ENCODE measurements at regions not wholly inside any gene's neighbourhood (a gene's known extent, or its start where the extent isn't known, plus 50 kb on each side); places are given as distances from the start of the nearest gene placed in this dataset.
A peak's percentile ranks its signal among the peaks of the same experiment; 100 is the strongest.

DNA sequence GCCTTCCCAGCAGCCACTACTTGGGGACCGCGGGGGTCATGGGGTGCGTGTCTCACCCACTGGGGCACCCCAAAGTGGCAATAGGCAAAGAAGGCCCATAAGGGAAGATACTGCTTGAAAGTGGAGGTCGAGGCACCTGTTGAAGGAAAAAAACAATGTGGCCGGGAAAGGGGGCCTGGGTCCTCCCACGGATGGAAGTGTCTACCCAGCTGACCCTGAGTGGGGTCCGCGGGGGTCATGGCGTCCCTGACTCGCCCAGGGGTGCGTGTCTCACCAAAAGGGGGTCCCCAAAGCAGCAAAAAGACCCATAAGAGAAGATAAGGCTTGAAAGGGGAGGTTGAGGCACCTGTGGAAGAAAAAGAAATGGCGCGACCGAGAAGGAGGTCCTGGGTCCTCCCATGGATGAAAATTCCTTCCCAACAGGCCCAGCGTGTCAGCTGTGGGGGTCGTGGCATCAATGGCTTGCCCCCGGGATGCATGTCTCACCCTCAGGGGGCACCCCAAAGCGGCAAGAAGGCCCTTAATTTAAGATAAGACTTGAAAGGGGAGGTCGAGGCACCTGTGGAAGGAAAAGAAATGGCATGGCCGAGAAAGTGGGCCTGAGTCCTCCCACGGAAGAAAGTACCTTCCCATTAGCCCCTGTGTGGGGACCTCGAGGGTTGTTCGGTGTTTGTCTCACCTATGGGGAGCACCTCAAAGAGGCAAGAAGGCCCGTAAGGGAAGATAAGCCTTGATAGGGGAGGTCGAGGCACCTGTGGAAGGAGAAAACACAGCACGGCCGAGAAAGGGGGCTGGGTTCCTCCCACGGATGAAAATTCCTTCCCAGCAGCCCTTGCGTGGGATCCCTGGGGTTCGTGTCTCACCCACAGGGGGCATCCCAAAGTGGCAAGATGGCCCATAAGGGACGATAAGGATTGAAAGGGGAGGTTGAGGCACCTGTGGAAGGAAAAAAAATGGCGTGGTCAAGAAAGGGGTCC, 266.0 kb downstream of the ALG10 start:
- H3K9me3 ChIP-seq (replicated peaks) = no peaks in the 10 kb centered on the region; the same call in none of the 2 replicates

GRCh38 chr12:34288963-34289345, 266.7 kb downstream of the ALG10 start:
- no peaks in the 10 kb centered on the region; the same call in none of the 2 replicates for H3K9me3 ChIP-seq (replicated peaks)
- no peaks in the 10 kb centered on the region for H3K27me3 ChIP-seq
- no peak for DNase-seq
- no peaks in the 10 kb centered on the region for H3K36me3 ChIP-seq
- no peak overlapping the region for H3K27ac ChIP-seq
- no peaks in the 10 kb centered on the region for H3K4me1 ChIP-seq
- H3K4me3 ChIP-seq = no peak overlapping the region

More for the DNA sequence above, 266.0 kb downstream of the ALG10 start:
- DNase-seq = no peak
- H3K36me3 ChIP-seq = no peaks in the 10 kb centered on the region
- no peaks in the 10 kb centered on the region for H3K27me3 ChIP-seq
- H3K4me3 ChIP-seq = no peak overlapping the region
- H3K4me1 ChIP-seq = no peaks in the 10 kb centered on the region
- no peak overlapping the region for H3K27ac ChIP-seq

DNA sequence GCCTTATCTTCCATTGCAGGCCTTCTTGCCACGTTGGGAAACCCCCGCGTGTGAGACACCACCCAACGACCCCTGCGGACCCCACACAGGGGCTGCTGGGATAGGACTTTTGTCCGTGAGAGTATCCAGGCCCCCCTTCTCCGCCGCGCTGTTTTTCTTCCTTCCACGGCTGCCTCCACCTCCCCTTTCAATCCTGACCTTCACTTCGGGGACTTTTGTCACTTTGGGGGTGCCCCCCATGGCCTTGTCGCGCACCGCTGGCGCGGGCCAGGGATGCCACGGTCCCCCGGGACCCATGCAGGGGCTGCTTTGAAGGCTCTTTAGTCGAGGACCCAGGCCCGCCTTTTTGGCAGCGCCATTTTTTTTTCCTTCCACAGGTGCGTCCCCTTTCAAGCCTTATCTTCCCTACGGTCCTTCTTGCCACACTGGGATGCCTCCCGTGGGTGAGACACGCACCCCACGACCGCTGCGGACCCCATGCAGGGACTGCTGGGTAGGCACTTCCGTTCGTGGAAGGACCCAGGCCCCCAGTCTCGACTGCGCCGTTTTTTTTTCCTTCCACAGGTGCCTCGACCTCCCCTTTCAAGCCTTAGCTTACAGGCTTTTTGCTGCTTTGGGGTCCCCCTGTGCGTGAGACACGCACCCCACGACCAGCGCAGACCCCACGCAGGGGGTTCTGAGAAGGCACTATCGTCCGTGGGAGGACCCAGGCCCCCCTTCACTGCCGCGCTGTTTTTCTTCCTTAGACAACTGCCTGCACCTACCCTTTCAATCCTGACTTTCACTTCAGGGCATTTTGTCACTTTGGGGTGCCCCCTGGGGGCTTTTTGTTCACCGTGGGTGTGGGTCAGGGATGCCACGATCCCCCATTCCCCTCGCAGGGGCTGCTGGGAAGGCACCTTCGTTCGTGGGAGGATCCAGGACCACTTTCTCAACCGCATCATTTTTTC, 267.4 kb downstream of the ALG10 start:
- Histone ChIP-seq H3K27ac (no peak overlapping the region), H3K36me3 (no peaks in the 10 kb centered on the region), H3K9me3 (replicated peaks) (no peaks in the 10 kb centered on the region; the same call in none of the 2 replicates), H3K27me3 (no peaks in the 10 kb centered on the region; the same call in 1 of the 2 replicates), H3K4me1 (no peaks in the 10 kb centered on the region), H3K4me3 (no peak overlapping the region)
- peak in 1 of 2 experiments; percentile 1 for DNase-seq

GRCh38 chr12:34290381-34290995, 268.2 kb downstream of the ALG10 start:
- H3K4me1 ChIP-seq = no peaks in the 10 kb centered on the region
- H3K9me3 ChIP-seq (replicated peaks) = no peaks in the 10 kb centered on the region; the same call in none of the 2 replicates
- no peak overlapping the region for H3K27ac ChIP-seq
- no peak overlapping the region for H3K4me3 ChIP-seq
- peaks cover 4% of the 10 kb centered on the region; the same call in 1 of the 2 replicates for H3K27me3 ChIP-seq
- DNase-seq = peak in 1 of 2 experiments; percentile 0
- no peaks in the 10 kb centered on the region for H3K36me3 ChIP-seq

- H3K27ac ChIP-seq = no peak overlapping the region
- no peaks in the 10 kb centered on the region for H3K9me3 ChIP-seq (replicated peaks)
- peak in 1 of 2 experiments; percentile 0 for DNase-seq
- H3K4me1 ChIP-seq = no peaks in the 10 kb centered on the region
- H3K27me3 ChIP-seq = peaks cover 4% of the 10 kb centered on the region; the same call in 1 of the 2 replicates
- no peak overlapping the region for H3K4me3 ChIP-seq
- H3K36me3 ChIP-seq = no peaks in the 10 kb centered on the region
Measured at GRCh38 chr12:34291001-34291400, 268.7 kb downstream of the ALG10 start.

GRCh38 chr12:34291426-34291901, 269.2 kb downstream of the ALG10 start:
- Histone ChIP-seq H3K9me3 (replicated peaks) (no peaks in the 10 kb centered on the region), H3K4me3 (no peak overlapping the region), H3K27me3 (peaks cover 4% of the 10 kb centered on the region; the same call in 1 of the 2 replicates), H3K36me3 (no peaks in the 10 kb centered on the region), H3K27ac (no peak overlapping the region), H3K4me1 (no peaks in the 10 kb centered on the region)
- DNase-seq = peak in 1 of 2 experiments; percentile 0

GRCh38 chr12:34292736-34293625, 270.7 kb downstream of the ALG10 start:
- no peak overlapping the region for H3K27ac ChIP-seq
- no peak overlapping the region for H3K4me3 ChIP-seq
- no peaks in the 10 kb centered on the region for H3K9me3 ChIP-seq (replicated peaks)
- H3K4me1 ChIP-seq = no peaks in the 10 kb centered on the region
- no peaks in the 10 kb centered on the region for H3K36me3 ChIP-seq
- H3K27me3 ChIP-seq = peaks cover 4% of the 10 kb centered on the region; the same call in 1 of the 2 replicates
- DNase-seq = peak; percentile 5 to 22

DNA sequence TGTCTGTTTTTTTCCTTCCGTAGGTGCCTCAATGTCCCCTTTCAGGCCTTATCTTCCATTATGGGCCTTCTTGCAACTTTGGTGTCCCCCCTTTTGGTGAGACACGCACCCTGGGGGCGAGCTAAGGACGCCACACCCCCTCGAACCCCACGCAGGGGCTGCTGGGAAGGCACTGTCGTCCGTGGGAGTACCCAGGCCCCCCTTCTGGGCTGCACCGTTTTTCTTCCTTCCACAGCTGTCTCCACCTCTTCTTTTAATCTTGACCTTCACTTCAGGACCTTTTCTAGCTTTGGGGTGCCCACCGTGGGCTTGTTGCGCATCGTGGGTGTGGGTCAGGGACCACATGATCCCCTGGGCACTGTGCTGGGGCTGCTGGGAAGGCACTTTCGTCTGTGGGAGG, 271.8 kb downstream of the ALG10 start:
- DNase-seq = no peak
- Histone ChIP-seq H3K27me3 (peaks cover 4% of the 10 kb centered on the region; the same call in 1 of the 2 replicates), H3K9me3 (replicated peaks) (no peaks in the 10 kb centered on the region), H3K4me1 (no peaks in the 10 kb centered on the region), H3K27ac (no peak overlapping the region), H3K4me3 (no peak overlapping the region), H3K36me3 (no peaks in the 10 kb centered on the region)

DNA sequence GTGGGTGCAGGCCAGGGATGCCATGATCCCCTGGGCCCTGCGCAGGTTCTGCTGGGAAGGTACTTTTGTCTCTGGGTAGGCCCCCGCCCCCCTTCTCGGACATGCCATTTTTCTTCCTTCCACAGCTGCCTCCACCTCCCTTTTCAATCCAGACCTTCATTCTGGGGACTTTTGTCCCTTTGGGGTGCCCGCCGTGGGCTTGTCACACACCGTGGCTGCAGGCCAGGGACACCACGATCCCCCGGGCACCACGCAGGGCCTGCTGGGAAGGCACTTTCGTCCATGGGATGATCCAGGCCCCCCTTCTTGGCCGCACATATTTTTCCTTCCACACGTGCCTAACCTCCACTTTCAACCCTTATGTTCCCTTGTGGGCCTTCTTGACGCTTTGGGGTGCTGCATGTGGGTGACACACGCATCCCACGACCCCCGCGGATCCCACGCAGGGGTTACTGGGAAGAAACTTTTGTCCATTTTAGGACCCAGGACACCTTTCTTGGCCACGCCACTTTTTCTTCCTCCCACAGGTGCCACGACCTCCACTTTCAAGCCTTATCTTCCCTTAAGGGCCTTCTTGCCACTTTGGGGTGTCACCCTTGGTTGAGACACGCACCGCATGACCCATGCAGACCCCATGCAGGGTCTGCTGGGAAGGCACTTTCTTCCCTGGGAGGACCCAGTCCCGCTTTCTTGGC, 272.5 kb downstream of the ALG10 start:
- Histone ChIP-seq H3K9me3 (replicated peaks) (no peaks in the 10 kb centered on the region), H3K27ac (no peak overlapping the region), H3K27me3 (peaks cover 4% of the 10 kb centered on the region; the same call in 1 of the 2 replicates), H3K4me1 (no peaks in the 10 kb centered on the region), H3K36me3 (no peaks in the 10 kb centered on the region), H3K4me3 (no peak overlapping the region)
- DNase-seq = no peak

GRCh38 chr12:34295366-34296142, 273.3 kb downstream of the ALG10 start:
- peaks cover 4% of the 10 kb centered on the region; the same call in 1 of the 2 replicates for H3K27me3 ChIP-seq
- DNase-seq = no peak
- H3K9me3 ChIP-seq (replicated peaks) = no peaks in the 10 kb centered on the region
- H3K4me3 ChIP-seq = no peak overlapping the region
- H3K4me1 ChIP-seq = no peaks in the 10 kb centered on the region
- no peak overlapping the region for H3K27ac ChIP-seq
- H3K36me3 ChIP-seq = no peaks in the 10 kb centered on the region

DNA sequence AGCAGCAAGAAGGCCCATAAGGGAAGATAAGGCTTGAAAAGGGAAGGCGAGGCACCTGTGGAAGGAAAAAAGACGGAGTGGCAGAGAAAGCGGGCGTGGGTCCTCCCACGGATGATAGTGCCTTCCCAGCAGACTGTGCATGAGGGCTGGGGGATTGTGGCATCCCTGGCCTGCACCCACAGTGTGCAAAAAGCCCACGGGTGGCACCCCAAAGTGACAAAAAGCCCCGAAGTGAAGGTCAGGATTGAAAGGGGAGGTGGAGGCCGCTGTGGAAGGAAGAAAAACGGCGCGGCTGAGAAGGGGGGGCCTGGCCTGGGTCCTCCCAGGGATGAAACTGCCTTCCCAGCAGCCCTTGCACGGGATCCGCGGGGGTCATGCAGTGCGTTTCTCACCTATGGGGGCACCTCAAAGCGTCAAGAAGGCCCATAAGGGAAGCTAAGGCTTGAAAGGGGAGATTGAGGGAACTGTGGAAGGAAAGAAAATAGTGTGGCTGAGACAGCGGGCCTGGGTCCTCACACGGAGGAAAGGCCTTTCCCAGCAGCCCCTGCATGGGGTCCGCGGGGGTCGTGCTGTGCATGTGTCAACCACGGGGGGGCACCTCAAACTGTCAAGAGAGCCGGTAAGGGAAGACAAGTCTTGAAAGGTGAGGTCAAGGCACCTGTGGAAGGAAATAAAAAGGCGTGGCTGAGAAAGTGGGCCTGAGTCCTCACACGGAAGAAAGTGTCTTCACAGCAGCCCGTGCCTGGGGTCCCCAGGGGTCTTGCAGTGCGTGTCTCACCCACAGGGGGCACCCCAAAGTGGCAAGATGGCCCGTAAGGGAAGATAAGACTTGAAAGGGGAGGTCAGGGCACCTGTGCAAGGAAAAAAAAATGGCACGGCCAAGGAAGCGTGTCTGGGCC, 274.1 kb downstream of the ALG10 start:
- no peaks in the 10 kb centered on the region for H3K4me1 ChIP-seq
- no peaks in the 10 kb centered on the region for H3K36me3 ChIP-seq
- no peak overlapping the region for H3K4me3 ChIP-seq
- H3K27me3 ChIP-seq = peaks cover 4% of the 10 kb centered on the region; the same call in 1 of the 2 replicates
- no peaks in the 10 kb centered on the region for H3K9me3 ChIP-seq (replicated peaks)
- DNase-seq = no peak
- H3K27ac ChIP-seq = no peak overlapping the region

Measured in SJCRH30 (cell line).